HEK293 (cell line): ENCODE measurements at regions not wholly inside any gene's neighbourhood (a gene's known extent, or its start where the extent isn't known, plus 50 kb on each side); places are given as distances from the start of the nearest gene placed in this dataset.

ENCODE experiments used
- FEZF1 ChIP-seq: fragments of 450-650 bp; formaldehyde crosslinking; IDR thresholded peaks from 2 replicates; pipeline ENCODE4 v1.5.1; 2016; ENCODE audit warnings: missing biosample characterization, missing genetic modification characterization
- GFI1B ChIP-seq: fragments of 450-650 bp; formaldehyde crosslinking; IDR thresholded peaks from 2 replicates; pipeline ENCODE4 v1.5.1; 2016; ENCODE audit warnings: missing biosample characterization, missing genetic modification characterization
- HIC1 ChIP-seq: fragments of 450-650 bp; formaldehyde crosslinking; IDR thresholded peaks from 2 replicates; pipeline ENCODE4 v1.5.1; 2016; ENCODE audit warnings: missing biosample characterization, missing genetic modification characterization
- KLF7 ChIP-seq: fragments of 450-650 bp; formaldehyde crosslinking; IDR thresholded peaks from 2 replicates; pipeline ENCODE4 v1.5.1; 2016; ENCODE audit warnings: missing biosample characterization, missing genetic modification characterization, borderline replicate concordance
- KLF9 ChIP-seq: fragments of 450-650 bp; formaldehyde crosslinking; IDR thresholded peaks from 2 replicates; pipeline ENCODE4 v1.5.1; 2016; ENCODE audit warnings: missing biosample characterization, missing genetic modification characterization, low read depth
- PRDM6 ChIP-seq: fragments of 450-650 bp; formaldehyde crosslinking; IDR thresholded peaks from 2 replicates; pipeline ENCODE4 v1.5.1; 2017; ENCODE audit warnings: missing biosample characterization, missing genetic modification characterization
- REST ChIP-seq: fragments of 450-650 bp; formaldehyde crosslinking; IDR thresholded peaks from 2 replicates; pipeline ENCODE4 v1.5.1; 2016; ENCODE audit warnings: missing biosample characterization, missing genetic modification characterization
- ZBTB44 ChIP-seq: fragments of 450-650 bp; IDR thresholded peaks from 2 replicates; pipeline ENCODE4 v1.5.1; 2018; ENCODE audit warnings: missing biosample characterization, mild to moderate bottlenecking, missing genetic modification characterization
- ZFP69B ChIP-seq: fragments of 450-650 bp; formaldehyde crosslinking; IDR thresholded peaks from 2 replicates; pipeline ENCODE4 v1.5.1; 2016; ENCODE audit warnings: missing biosample characterization, missing genetic modification characterization
- ZNF239 ChIP-seq: fragments of 450-650 bp; formaldehyde crosslinking; IDR thresholded peaks from 2 replicates; pipeline ENCODE4 v1.5.1; 2016; ENCODE audit warnings: missing biosample characterization, missing genetic modification characterization
- ZNF248 ChIP-seq: fragments of 450-650 bp; formaldehyde crosslinking; IDR thresholded peaks from 2 replicates; pipeline ENCODE4 v1.5.1; 2017; ENCODE audit warnings: missing biosample characterization, missing genetic modification characterization
- ZNF266 ChIP-seq: fragments of 450-650 bp; formaldehyde crosslinking; IDR thresholded peaks from 2 replicates; pipeline ENCODE4 v1.5.1; 2016; ENCODE audit warnings: missing biosample characterization, missing genetic modification characterization, low read depth
- ZNF292 ChIP-seq: fragments of 450-650 bp; formaldehyde crosslinking; IDR thresholded peaks from 2 replicates; pipeline ENCODE4 v1.5.1; 2016; ENCODE audit warnings: low read depth, missing biosample characterization, missing genetic modification characterization, borderline replicate concordance
- ZNF341 ChIP-seq: fragments of 450-650 bp; formaldehyde crosslinking; IDR thresholded peaks from 2 replicates; pipeline ENCODE4; 2016; ENCODE audit warnings: low read depth, missing biosample characterization, missing genetic modification characterization
- ZNF366 ChIP-seq: fragments of 450-650 bp; formaldehyde crosslinking; conservative IDR thresholded peaks from 2 replicates; pipeline ENCODE4 v1.5.1; 2016; ENCODE audit warnings: missing biosample characterization, missing genetic modification characterization
- ZNF426 ChIP-seq: fragments of 450-650 bp; formaldehyde crosslinking; IDR thresholded peaks from 2 replicates; pipeline ENCODE4 v1.5.1; 2017; ENCODE audit warnings: missing biosample characterization, missing genetic modification characterization, mild to moderate bottlenecking, inconsistent platforms, moderate library complexity
- ZNF473 ChIP-seq: fragments of 450-650 bp; formaldehyde crosslinking; IDR thresholded peaks from 2 replicates; pipeline ENCODE4 v1.5.1; 2017; ENCODE audit warnings: missing biosample characterization, missing genetic modification characterization
- ZNF548 ChIP-seq: fragments of 450-650 bp; formaldehyde crosslinking; IDR thresholded peaks from 2 replicates; pipeline ENCODE4 v1.5.1; 2016; ENCODE audit warnings: missing biosample characterization, missing genetic modification characterization
- ZNF571 ChIP-seq: fragments of 450-650 bp; formaldehyde crosslinking; IDR thresholded peaks from 2 replicates; pipeline ENCODE4 v1.5.0; 2017; ENCODE audit warnings: missing biosample characterization, missing genetic modification characterization
- ZNF600 ChIP-seq: fragments of 450-650 bp; formaldehyde crosslinking; IDR thresholded peaks from 2 replicates; pipeline ENCODE4 v1.5.1; 2016; ENCODE audit warnings: missing biosample characterization, missing genetic modification characterization
- ZNF623 ChIP-seq: fragments of 450-650 bp; formaldehyde crosslinking; IDR thresholded peaks from 2 replicates; pipeline ENCODE4 v1.5.1; 2016; ENCODE audit warnings: missing biosample characterization, missing genetic modification characterization
- ZNF660 ChIP-seq: fragments of 450-650 bp; IDR thresholded peaks from 2 replicates; pipeline ENCODE4 v1.5.1; 2018; ENCODE audit warnings: missing biosample characterization, mild to moderate bottlenecking, missing genetic modification characterization
- ZNF837 ChIP-seq: fragments of 450-650 bp; formaldehyde crosslinking; IDR thresholded peaks from 2 replicates; pipeline ENCODE4 v1.5.1; 2016; ENCODE audit warnings: missing biosample characterization, missing genetic modification characterization
- ZSCAN5A ChIP-seq: fragments of 450-650 bp; formaldehyde crosslinking; IDR thresholded peaks from 2 replicates; pipeline ENCODE4 v1.5.1; 2016; ENCODE audit warnings: missing biosample characterization, missing genetic modification characterization
- TF ChIP-seq, protein P1 (sequence below): fragments of 450-650 bp; formaldehyde crosslinking; IDR thresholded peaks from 2 replicates; pipeline ENCODE4; 2016; ENCODE audit warnings: missing biosample characterization, missing genetic modification characterization
- TF ChIP-seq, protein P2 (sequence below): fragments of 450-650 bp; formaldehyde crosslinking; IDR thresholded peaks from 2 replicates; pipeline ENCODE4 v1.5.1; 2016; ENCODE audit warnings: missing biosample characterization, missing genetic modification characterization, low read depth

DNA sequence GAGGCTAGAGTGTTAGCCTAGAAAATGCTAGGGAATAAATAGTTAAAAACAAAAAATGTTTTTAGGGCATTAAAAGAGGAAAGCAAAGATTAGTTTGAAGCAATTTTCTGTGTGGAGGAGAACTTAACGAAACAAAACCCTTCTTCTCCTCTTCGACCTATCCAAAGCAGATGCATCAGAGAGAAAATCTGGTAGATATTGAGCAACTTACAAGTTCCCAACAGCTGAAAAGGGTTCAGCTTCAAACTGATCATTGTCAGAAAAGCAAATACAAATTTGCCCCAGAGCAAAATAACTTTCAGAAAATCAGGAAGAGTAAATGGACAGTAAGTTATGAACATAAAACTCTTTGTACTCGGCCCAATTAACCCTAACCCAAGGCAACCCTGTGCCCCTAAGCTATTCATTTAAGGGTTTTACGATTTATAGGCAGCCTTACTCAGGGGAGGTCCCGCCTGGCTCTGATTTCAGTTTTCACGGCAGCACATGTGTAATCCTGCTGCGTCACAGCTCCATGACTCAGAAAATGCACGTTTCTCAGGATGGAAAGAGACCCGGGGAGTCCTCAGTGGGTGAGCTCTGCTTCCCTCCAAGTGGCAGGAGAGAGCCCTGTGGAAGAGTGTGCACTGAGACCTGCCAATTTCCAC lies 405.7 kb upstream of the SALL1 start (continued):
- TF ChIP-seq ZFP69B (tag by site-specific recombination) (0 out of 2 replicates have a peak, but pooled peaks have one; percentile 47), FEZF1 (tag by site-specific recombination) (peak; percentile 94), KLF7 (no peak), ZNF366 (peak; percentile 92), ZNF548 (tag by site-specific recombination) (no peak), ZNF248 (tag by site-specific recombination) (no peak), ZNF292 (tag by site-specific recombination) (no peak), ZNF239 (tag by site-specific recombination) (no peak), ZNF426 (tag by site-specific recombination) (no peak), REST (tag by site-specific recombination) (no peak), ZSCAN5A (tag by site-specific recombination) (no peak), ZNF571 (tag by site-specific recombination) (no peak), ZNF660 (tag by site-specific recombination) (peak; percentile 81), ZNF600 (peak; percentile 51; the same call in 1 of the 2 replicates), ZBTB44 (tag by site-specific recombination) (peak; percentile 85), GFI1B (peak; percentile 94), ZNF623 (no peak), ZNF266 (tag by site-specific recombination) (no peak), KLF9 (peak; percentile 31), PRDM6 (tag by site-specific recombination) (peak; percentile 89), HIC1 (tag by site-specific recombination) (peak; percentile 82; the same call in 1 of the 2 replicates), ZNF341 (tag by site-specific recombination) (no peak), ZNF473 (no peak), ZNF837 (tag by site-specific recombination) (no peak)
- TF ChIP-seq, protein P1, sequence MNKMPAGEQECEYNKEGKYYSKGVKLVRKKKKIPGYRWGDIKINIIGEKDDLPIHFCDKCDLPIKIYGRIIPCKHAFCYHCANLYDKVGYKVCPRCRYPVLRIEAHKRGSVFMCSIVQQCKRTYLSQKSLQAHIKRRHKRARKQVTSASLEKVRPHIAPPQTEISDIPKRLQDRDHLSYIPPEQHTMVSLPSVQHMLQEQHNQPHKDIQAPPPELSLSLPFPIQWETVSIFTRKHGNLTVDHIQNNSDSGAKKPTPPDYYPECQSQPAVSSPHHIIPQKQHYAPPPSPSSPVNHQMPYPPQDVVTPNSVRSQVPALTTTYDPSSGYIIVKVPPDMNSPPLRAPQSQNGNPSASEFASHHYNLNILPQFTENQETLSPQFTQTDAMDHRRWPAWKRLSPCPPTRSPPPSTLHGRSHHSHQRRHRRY: no peak
- TF ChIP-seq, protein P2, sequence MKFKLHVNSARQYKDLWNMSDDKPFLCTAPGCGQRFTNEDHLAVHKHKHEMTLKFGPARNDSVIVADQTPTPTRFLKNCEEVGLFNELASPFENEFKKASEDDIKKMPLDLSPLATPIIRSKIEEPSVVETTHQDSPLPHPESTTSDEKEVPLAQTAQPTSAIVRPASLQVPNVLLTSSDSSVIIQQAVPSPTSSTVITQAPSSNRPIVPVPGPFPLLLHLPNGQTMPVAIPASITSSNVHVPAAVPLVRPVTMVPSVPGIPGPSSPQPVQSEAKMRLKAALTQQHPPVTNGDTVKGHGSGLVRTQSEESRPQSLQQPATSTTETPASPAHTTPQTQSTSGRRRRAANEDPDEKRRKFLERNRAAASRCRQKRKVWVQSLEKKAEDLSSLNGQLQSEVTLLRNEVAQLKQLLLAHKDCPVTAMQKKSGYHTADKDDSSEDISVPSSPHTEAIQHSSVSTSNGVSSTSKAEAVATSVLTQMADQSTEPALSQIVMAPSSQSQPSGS (tag by site-specific recombination): no peak
